ENCODE measurements at regions not wholly inside any gene's neighbourhood (a gene's known extent, or its start where the extent isn't known, plus 50 kb on each side); places are given as distances from the start of the nearest gene placed in this dataset.

GRCh38 chr3:99468918-99469317 lies 169.5 kb upstream of the COL8A1 start:
- TF ChIP-seq, protein P1, sequence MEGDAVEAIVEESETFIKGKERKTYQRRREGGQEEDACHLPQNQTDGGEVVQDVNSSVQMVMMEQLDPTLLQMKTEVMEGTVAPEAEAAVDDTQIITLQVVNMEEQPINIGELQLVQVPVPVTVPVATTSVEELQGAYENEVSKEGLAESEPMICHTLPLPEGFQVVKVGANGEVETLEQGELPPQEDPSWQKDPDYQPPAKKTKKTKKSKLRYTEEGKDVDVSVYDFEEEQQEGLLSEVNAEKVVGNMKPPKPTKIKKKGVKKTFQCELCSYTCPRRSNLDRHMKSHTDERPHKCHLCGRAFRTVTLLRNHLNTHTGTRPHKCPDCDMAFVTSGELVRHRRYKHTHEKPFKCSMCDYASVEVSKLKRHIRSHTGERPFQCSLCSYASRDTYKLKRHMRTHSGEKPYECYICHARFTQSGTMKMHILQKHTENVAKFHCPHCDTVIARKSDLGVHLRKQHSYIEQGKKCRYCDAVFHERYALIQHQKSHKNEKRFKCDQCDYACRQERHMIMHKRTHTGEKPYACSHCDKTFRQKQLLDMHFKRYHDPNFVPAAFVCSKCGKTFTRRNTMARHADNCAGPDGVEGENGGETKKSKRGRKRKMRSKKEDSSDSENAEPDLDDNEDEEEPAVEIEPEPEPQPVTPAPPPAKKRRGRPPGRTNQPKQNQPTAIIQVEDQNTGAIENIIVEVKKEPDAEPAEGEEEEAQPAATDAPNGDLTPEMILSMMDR (IDR thresholded peaks at IDR 0.05) = no peak
- TF ChIP-seq EP300 (IDR thresholded peaks at IDR 0.05) (no peak), POLR2AphosphoS5 (IDR thresholded peaks at IDR 0.05) (no peak), POLR2A (IDR thresholded peaks at IDR 0.05) (no peak)

All from sigmoid colon (tissue), 4 donors.